HL-60/S4 treated with retinoic acid at 250 ng/mL for 4 days and 3 days (cell line): ENCODE measurements at regions not wholly inside any gene's neighbourhood (a gene's known extent, or its start where the extent isn't known, plus 50 kb on each side); places are given as distances from the start of the nearest gene placed in this dataset.

ENCODE experiments used
- in situ Hi-C: fragments of 300-500 bp; cut with MboI; formaldehyde crosslinking; loops from 2 replicates; pipeline ENCODE4 v1.7.0; 2022; ENCODE audit warnings: low sequenced_read_pairs

DNA sequence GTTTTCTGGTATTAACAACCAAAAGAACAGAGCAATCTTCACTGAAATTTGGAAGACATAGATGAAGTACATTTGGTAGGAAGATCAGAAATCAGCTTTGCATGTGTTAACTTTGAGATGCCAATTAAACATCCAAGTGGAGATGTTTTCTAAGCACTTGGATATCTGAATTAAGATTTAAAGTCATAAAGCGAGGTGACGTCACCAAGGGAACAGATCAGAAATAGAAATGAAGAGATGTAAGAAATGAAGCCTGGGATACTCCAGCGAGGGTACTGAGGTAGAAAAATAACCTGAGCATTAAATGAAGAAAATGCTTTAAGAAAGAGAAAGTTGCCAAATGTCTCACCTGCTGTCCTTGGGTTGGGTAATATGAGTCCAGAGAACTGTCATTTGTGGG lies 1223.3 kb downstream of the MAT2B start:
- in situ Hi-C loops: no loop called here

GRCh38 chr5:164735334-164735733 lies 1229.9 kb downstream of the MAT2B start:
- in situ Hi-C loops: no loop called here

- in situ Hi-C loops: no loop called here
These were observed 1236.0 kb downstream of the MAT2B start for GRCh38 chr5:164741376-164741775.

- in situ Hi-C loops: no loop called here
These were observed 1236.6 kb downstream of the MAT2B start for GRCh38 chr5:164742025-164742424.

GRCh38 chr5:164746723-164747122 lies 1241.3 kb downstream of the MAT2B start:
- in situ Hi-C loops: no loop called here

DNA sequence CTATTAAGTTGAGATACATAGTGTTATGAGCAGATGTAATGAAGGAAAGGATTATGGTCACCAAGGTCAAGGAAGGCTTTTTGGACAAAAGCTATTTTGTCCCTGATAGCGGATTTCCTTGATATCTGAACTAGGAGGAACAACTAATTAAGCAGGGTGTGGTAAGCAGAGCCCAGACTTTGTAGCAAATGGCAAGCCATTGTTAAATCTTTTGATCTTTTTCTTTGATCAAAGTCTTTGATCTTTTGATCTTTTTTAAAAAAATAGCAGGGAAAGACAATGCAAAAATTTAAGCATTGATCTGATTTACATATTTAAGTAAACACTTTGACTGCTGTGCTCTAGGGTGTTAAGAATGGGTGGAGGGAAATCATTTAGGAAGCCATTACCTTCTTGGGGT lies 1242.0 kb downstream of the MAT2B start:
- in situ Hi-C loops: no loop called here

- in situ Hi-C loops: no loop called here
These were observed 1243.4 kb downstream of the MAT2B start for GRCh38 chr5:164748861-164749260.

GRCh38 chr5:164753434-164753833 lies 1248.0 kb downstream of the MAT2B start:
- in situ Hi-C loops: no loop called here

- in situ Hi-C loops: no loop called here
These were observed 1257.8 kb downstream of the MAT2B start for GRCh38 chr5:164763206-164763605.

GRCh38 chr5:164772122-164772521 lies 1266.7 kb downstream of the MAT2B start:
- in situ Hi-C loops: no loop called here

- in situ Hi-C loops: no loop called here
These were observed 1278.8 kb downstream of the MAT2B start for GRCh38 chr5:164784230-164784629.

GRCh38 chr5:164798110-164798509 lies 1292.7 kb downstream of the MAT2B start:
- in situ Hi-C loops: no loop called here

DNA sequence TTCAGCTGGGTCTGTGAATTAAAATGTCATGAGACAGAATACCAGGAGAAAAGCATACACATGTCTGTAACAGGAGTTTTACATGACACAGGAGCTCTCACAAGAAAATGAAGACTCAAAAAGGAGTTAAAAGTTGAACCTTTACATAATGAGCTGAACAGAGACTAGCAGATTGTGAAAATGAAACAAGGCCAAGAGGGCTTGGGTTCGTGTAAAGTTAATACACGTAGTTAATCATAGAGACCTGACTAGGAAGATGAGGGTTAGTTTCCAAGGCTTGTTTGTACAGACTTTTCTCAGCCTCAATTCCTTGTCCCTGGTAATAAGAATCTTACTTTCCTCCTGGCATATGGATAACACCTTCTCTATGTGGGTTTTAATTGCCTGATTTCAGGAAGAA lies 1294.0 kb downstream of the MAT2B start:
- in situ Hi-C loops: no loop called here

DNA sequence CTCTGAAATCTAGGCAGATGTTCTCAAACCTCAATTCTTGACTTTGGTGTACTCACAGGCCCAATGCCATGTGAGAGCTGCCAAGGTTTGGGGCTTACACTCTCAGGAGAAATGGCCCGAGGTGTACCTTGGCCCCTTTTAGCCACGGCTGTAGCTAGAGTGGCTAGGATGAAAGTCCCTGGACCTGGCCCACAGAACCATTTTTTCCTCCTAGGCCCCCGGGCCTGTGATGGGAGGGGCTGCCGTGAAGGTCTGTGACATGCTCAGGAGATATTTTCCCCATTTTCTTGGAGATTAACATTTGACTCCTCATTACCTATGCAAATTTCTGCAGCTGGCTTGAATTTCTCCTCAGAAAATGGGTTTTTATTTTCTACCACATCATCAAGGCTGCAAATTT lies 1296.5 kb downstream of the MAT2B start:
- in situ Hi-C loops: no loop called here

GRCh38 chr5:164809821-164810220 lies 1304.4 kb downstream of the MAT2B start:
- in situ Hi-C loops: no loop called here

GRCh38 chr5:164818445-164818844 lies 1313.0 kb downstream of the MAT2B start:
- in situ Hi-C loops: no loop called here

GRCh38 chr5:164824671-164825070 lies 1319.3 kb downstream of the MAT2B start:
- in situ Hi-C loops: no loop called here

GRCh38 chr5:164832516-164832915 lies 1327.1 kb downstream of the MAT2B start:
- in situ Hi-C loops: no loop called here

DNA sequence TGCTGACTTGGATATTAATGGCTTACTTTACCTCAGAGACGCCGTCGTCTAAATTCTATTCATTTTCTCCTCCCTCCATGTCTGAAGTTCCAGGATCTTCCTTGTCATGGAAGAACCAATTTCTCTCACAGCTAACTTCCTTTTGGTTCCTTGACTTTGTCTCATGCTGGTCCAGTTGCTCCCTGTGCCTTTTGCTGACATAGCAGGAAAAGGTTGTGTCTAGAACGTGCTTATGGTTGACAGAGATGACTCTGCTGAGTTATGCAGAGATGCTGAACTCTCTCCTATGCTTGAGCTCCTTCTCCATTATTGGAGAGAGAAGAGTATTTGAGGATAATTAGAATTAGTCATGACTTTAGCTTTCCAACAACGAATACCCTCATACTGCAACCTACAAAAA lies 1338.9 kb downstream of the MAT2B start:
- in situ Hi-C loops: no loop called here

DNA sequence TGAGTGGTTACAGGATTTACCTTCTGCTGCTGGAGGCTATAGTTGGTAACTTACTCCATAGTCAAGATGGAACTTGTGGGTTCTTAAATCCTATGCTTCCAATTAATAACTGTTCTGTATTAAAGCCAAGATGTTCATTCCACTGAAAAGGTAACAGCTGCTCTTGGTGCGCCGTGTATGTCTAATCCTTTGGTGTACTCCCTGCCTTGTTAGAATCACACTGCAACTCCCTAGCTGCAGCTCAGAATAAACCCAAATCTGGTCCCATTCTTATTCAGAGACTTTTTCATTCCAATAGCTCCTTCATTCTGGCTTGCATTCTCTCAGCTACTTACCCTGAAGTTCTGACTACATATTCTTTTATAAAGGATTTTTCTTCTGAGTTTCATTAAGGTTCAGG lies 1355.5 kb downstream of the MAT2B start:
- in situ Hi-C loops: no loop called here

DNA sequence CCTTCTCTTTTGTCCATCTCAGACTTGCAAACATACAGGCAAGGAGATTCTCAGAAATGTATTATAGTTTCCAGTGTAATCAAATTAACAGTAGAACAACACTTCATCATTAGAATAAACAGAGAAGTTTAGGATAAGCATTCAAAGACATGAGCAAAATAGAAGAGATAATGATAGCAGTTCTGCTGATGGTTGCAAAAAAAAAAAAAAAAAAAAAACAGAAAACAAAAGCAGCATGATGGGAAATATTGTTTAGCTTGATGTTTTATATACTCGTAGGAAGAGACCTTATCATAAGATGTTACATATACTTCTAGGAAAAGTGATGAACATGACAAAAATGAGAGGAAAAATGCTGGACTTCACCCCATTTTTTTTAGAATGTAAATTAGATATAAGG lies 1356.2 kb downstream of the MAT2B start:
- in situ Hi-C loops: no loop called here

- in situ Hi-C loops: no loop called here
These were observed 1363.3 kb downstream of the MAT2B start for GRCh38 chr5:164868761-164869160.

- in situ Hi-C loops: no loop called here
These were observed 1363.9 kb downstream of the MAT2B start for GRCh38 chr5:164869325-164869724.

DNA sequence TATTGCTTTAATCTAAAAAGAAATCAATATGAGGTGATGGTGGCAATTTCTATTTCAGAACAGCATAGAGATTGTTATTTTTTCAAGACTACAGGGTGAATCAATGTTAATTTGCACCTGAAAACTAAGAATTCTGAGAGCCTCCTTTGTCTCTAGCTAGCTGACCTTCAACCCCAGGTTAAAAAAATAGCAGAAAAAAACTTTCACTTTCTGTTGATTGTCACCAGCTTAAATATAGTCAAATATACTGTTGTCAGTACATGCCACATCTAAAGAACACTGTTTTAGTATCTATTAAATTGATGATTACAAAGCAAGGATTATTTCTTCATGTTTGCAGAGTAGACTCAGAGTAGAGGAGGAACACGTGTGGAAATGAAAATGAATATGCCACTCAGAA lies 1371.4 kb downstream of the MAT2B start:
- in situ Hi-C loops: no loop called here
